Cardiac fibroblast (primary cell): ENCODE measurements at regions not wholly inside any gene's neighbourhood (a gene's known extent, or its start where the extent isn't known, plus 50 kb on each side); places are given as distances from the start of the nearest gene placed in this dataset.

Source experiments
- DNase-seq, 2 donors: peaks; one replicate each; pipeline versions ENCODE4 v3.0.0 to v3.0.0-alpha.2; 2010; ENCODE audit warnings: low read depth in 2 of 2
- H3K4me3 ChIP-seq, 2 donors: replicated peaks in 1 of 2; 1 replicate in 1 of 2; 2 replicates in 1 of 2; pipeline ENCODE4 v1.5.1; 2011; ENCODE audit warnings: low read depth in 2 of 2, low read length in 2 of 2, mild to moderate bottlenecking in 2 of 2, moderate library complexity in 1 of 2
- CTCF ChIP-seq: IDR thresholded peaks from one replicate; pipeline ENCODE4 v1.5.1; 2011; ENCODE audit warnings: low read depth, mild to moderate bottlenecking, low read length, inconsistent platforms

GRCh38 chr12:73414926-73415325 is 1122.7 kb upstream of the ATXN7L3B start:
- no peak for DNase-seq
- H3K4me3 ChIP-seq = no peak overlapping the region
- no peak for TF ChIP-seq CTCF

- no peak for TF ChIP-seq CTCF
- no peak for DNase-seq
- no peak overlapping the region for H3K4me3 ChIP-seq
Observed at GRCh38 chr12:73418541-73418940, 1119.1 kb upstream of the ATXN7L3B start.

DNA sequence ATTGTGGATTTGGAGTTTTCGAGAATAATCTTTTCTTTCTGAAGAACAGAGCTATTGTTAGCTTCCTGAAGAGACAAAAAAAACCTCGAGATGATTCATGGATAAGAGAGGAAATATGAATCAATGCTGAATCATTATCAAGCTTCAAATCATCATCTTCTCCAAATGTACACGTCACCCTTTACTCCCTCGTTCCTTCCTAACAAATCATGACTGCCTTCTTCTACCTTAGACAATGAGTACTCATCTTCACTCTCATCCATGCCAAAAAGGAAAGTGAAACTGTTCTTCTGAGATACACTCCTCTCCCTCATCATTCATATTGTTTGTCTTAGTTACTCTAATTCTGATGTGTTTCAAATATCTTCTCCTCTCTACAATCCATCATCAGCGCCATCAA is 1115.8 kb upstream of the ATXN7L3B start:
- TF ChIP-seq CTCF = no peak
- H3K4me3 ChIP-seq = no peak overlapping the region
- DNase-seq = peak in 1 of 2 donors; percentile 19

GRCh38 chr12:73424484-73424883 is 1113.2 kb upstream of the ATXN7L3B start:
- H3K4me3 ChIP-seq = no peak overlapping the region
- DNase-seq = no peak
- TF ChIP-seq CTCF = no peak

DNA sequence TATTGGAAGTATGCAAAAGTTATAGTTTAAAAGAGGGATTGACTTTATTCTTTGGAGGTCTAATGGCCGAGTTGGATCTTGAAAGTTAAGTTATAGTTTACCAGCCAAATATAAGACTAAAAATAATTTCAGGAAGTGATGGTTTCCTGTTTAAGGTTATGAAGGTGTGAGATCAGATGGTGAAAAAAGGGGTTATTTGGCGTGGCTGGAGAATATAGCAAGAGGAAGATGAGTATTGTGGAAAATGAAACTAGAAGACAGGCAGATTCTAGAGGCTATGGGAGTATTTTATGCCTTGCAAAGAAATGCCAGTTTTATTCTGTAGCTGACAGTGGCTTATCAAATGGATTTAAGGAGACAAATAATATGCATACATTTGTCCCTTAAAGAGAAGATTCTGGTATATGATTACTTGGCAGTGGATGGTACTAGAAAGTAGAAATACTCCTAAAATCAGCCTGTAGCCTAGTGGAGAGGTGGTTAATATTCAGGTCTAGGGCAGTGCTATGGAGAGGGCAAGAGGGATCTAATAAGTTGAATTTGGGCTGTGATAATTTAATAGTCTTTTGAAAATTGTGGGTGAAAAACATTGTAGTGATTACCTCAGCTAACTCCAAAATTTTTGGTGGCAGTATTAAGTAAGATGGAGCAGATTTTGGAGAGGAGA is 1091.8 kb upstream of the ATXN7L3B start:
- no peak for DNase-seq
- no peak for TF ChIP-seq CTCF
- H3K4me3 ChIP-seq = no peak overlapping the region

DNA sequence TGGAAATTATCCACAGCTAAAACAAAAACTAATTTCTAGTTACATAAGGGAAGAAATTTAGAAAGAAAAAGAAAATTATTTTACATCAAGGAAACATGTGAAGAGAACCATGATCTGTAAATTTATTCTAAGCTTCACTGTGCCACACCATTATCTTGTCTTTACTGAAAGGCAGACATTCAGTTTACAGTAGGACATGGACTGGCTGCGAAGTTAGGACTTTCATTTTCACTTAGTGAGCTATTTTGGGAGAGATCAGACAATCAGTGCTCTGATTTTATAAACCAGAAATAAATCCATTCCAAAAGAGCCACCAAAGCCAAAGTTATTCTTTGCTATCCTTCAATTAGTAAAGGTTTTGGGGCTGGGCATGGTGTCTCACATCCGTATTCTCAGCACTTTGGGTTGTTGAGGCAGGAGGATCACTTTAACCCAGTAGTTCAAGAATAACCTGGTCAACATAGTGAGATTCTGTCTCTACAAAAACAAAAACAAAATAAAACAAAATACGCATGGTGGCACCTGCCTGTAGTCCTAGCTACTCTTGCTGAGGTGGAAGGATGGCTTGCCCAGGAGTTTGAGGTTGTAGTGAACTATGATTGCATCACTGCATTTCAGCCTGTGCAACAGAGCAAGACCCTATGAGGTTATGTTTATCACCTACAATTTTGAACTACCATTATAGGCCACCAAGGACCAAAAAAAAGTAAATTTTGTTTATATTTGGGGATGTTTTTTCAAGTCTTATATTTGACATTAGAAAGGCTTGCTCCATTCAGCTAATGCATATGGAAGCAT is 1084.8 kb upstream of the ATXN7L3B start:
- no peak for DNase-seq
- no peak overlapping the region for H3K4me3 ChIP-seq
- TF ChIP-seq CTCF = no peak
